GM12878 (cell line): ENCODE measurements at regions not wholly inside any gene's neighbourhood (a gene's known extent, or its start where the extent isn't known, plus 50 kb on each side); places are given as distances from the start of the nearest gene placed in this dataset.
A peak's percentile ranks its signal among the peaks of the same experiment; 100 is the strongest.

Experiments
- ATAC-seq: fragments of 200-7000 bp; cut with Tn5 transposase; 3 replicates; pipeline ENCODE4 v1.9.1; 2020; ENCODE audit warnings: mild to moderate bottlenecking, moderate library complexity
- BruUV-seq: library from RNA; stranded (reverse); fragments of 400-500 nt; replicated peaks from 2 replicates; lab custom pipeline; 2021; lab: Mats Ljungman, UMichigan
- CTCF ChIA-PET: fragments of 300-600 bp; sonication (Branson Sonifier 250); formaldehyde crosslinking; extraction: SDS; loops from one replicate; lab custom pipeline; 2021; ENCODE audit warnings: inconsistent platforms; lab: Yijun Ruan, JAX
- POLR2A ChIA-PET: fragments of 350-600 bp; formaldehyde crosslinking; extraction: SDS; loops from one replicate; lab custom pipeline; 2021; ENCODE audit warnings: inconsistent platforms; lab: Charles Lee
- RAD21 ChIA-PET: fragments of 300-600 bp; sonication (Branson Sonifier 250); formaldehyde crosslinking; loops from one replicate; lab custom pipeline; 2023; ENCODE audit warnings: antibody characterized with exemption; ENCODE audit not compliant: unreplicated experiment; lab: Charles Lee
- SMC1A ChIA-PET: fragments of 300-600 bp; sonication (Branson Sonifier 250); formaldehyde crosslinking; loops from one replicate; lab custom pipeline; 2023; ENCODE audit not compliant: unreplicated experiment, uncharacterized antibody; lab: Charles Lee
- DNase-seq: peaks from one replicate; pipeline ENCODE4 v3.0.0-alpha.2; 2011; ENCODE audit warnings: low read depth, low spot score
- FAIRE-seq: peaks from 3 replicates; lab custom pipeline; 2011; peaks lifted over from hg19 to GRCh38; lab: Jason Lieb, UNC
- H2AFZ ChIP-seq: 2 replicates; pipeline ENCODE4 v1.6.0; 2011; ENCODE audit warnings: low read depth, low read length, control low read depth; ENCODE audit not compliant: control insufficient read depth
- H3K27ac ChIP-seq: 2 replicates; pipeline ENCODE4 v1.5.1; 2011; ENCODE audit warnings: control low read depth; ENCODE audit not compliant: control insufficient read depth, insufficient read depth
- H3K27me3 ChIP-seq, 2 experiments: replicated peaks in 1 of 2; 2 replicates each; pipeline versions ENCODE4 v1.6.0 to v1.6.1; 2011; ENCODE audit warnings: low read length in 1 of 2; ENCODE audit not compliant: control insufficient read depth in 2 of 2, insufficient read depth in 2 of 2
- H3K36me3 ChIP-seq, 2 experiments: 2 replicates each; pipeline ENCODE4 v1.5.1; 2011; ENCODE audit warnings: low read length in 1 of 2; ENCODE audit not compliant: control insufficient read depth in 2 of 2, insufficient read depth in 2 of 2
- H3K4me1 ChIP-seq: 2 replicates; pipeline ENCODE4 v1.6.1; 2011; ENCODE audit warnings: mild to moderate bottlenecking, low read length, moderate library complexity, mixed read lengths; ENCODE audit not compliant: control insufficient read depth, insufficient read depth
- H3K4me2 ChIP-seq: 2 replicates; pipeline ENCODE4 v1.6.0; 2011; ENCODE audit warnings: control low read depth; ENCODE audit not compliant: control insufficient read depth, insufficient read depth
- H3K4me3 ChIP-seq: fragments of 200-600 bp; sonication (generic); 2 replicates; pipeline ENCODE4 v1.5.1; 2016
- H3K79me2 ChIP-seq: 2 replicates; pipeline ENCODE4 v1.6.0; 2011; ENCODE audit warnings: low read length; ENCODE audit not compliant: control insufficient read depth, insufficient read depth
- H3K9ac ChIP-seq: 2 replicates; pipeline ENCODE4 v1.8.0; 2011; ENCODE audit warnings: low read length, control low read depth, mixed read lengths; ENCODE audit not compliant: control insufficient read depth, insufficient read depth
- H3K9me3 ChIP-seq: replicated peaks from 3 replicates; pipeline ENCODE4 v1.5.1; 2011; ENCODE audit warnings: mild to moderate bottlenecking, low read length; ENCODE audit not compliant: control insufficient read depth, insufficient read depth
- H4K20me1 ChIP-seq: 2 replicates; pipeline ENCODE4 v1.6.0; 2011; ENCODE audit not compliant: control insufficient read depth, insufficient read depth
- ATF7 ChIP-seq: fragments of 450-650 bp; IDR thresholded peaks from 2 replicates; pipeline ENCODE4 v1.6.1; 2016; ENCODE audit warnings: low read depth, mild to moderate bottlenecking
- BCL11A ChIP-seq: IDR thresholded peaks from 2 replicates; pipeline ENCODE4 v1.6.1; 2011; ENCODE audit warnings: low read depth, low read length
- BHLHE40 ChIP-seq, 2 experiments: fragments of 450-650 bp in 1 of 2; IDR thresholded peaks; 2 replicates each; pipeline ENCODE4 v1.6.1; 2011 to 2017; ENCODE audit warnings: low read depth in 2 of 2, borderline replicate concordance in 1 of 2, improper control_type of control experiment in 1 of 2, low read length in 1 of 2, mild to moderate bottlenecking in 1 of 2
- BMI1 ChIP-seq: fragments of 450-650 bp; IDR thresholded peaks from 2 replicates; pipeline ENCODE4 v1.6.1; 2016; ENCODE audit warnings: mild to moderate bottlenecking, moderate library complexity, borderline replicate concordance
- CBX5 ChIP-seq: sonication (generic); IDR thresholded peaks from 2 replicates; pipeline ENCODE4 v1.6.1; 2016; ENCODE audit warnings: low read depth, moderate library complexity, mild to moderate bottlenecking, inconsistent platforms
- CEBPB ChIP-seq, 2 experiments: fragments of 150-350 bp in 1 of 2; IDR thresholded peaks; 2 replicates each; pipeline ENCODE4 v1.6.1; 2012 to 2014; ENCODE audit warnings: low read depth in 2 of 2, low read length in 2 of 2, borderline replicate concordance in 1 of 2, inconsistent platforms in 1 of 2
- CREM ChIP-seq: IDR thresholded peaks from 2 replicates; pipeline ENCODE4 v1.6.1; 2014; ENCODE audit warnings: antibody characterized with exemption, low read depth
- EZH2 ChIP-seq: IDR thresholded peaks from 2 replicates; pipeline ENCODE4 v1.6.1; 2012; ENCODE audit warnings: low read depth, mild to moderate bottlenecking, control low read depth, inconsistent platforms, low read length, borderline replicate concordance; ENCODE audit not compliant: control insufficient read depth
- FOXM1 ChIP-seq: IDR thresholded peaks from 2 replicates; pipeline ENCODE4 v1.6.1; 2012; ENCODE audit warnings: low read depth, mild to moderate bottlenecking, inconsistent platforms, low read length, moderate library complexity
- GATAD2B ChIP-seq: fragments of 450-650 bp; conservative IDR thresholded peaks from 2 replicates; pipeline ENCODE4 v1.6.1; 2017; ENCODE audit warnings: low read depth, mild to moderate bottlenecking, moderate library complexity
- IKZF2 ChIP-seq, 2 experiments: fragments of 450-650 bp; IDR thresholded peaks; 2 replicates each; pipeline ENCODE4 v1.6.1; 2017; ENCODE audit warnings: mild to moderate bottlenecking in 2 of 2, moderate library complexity in 2 of 2
- MEF2B ChIP-seq: fragments of 450-650 bp; IDR thresholded peaks from 2 replicates; pipeline ENCODE4 v1.6.1; 2018; ENCODE audit warnings: mild to moderate bottlenecking, moderate library complexity; ENCODE audit not compliant: partially characterized antibody, poor library complexity, severe bottlenecking
- MTA3 ChIP-seq: IDR thresholded peaks from 2 replicates; pipeline ENCODE4 v1.6.1; 2012; ENCODE audit warnings: low read length, inconsistent platforms, borderline replicate concordance
- NBN ChIP-seq: fragments of 450-650 bp; IDR thresholded peaks from 2 replicates; pipeline ENCODE4 v1.6.1; 2016
- NR2C2 ChIP-seq: IDR thresholded peaks from 2 replicates; pipeline ENCODE4 v1.6.1; 2011; ENCODE audit warnings: borderline replicate concordance, low read depth; ENCODE audit not compliant: control insufficient read depth, insufficient read length
- NR2F1 ChIP-seq: fragments of 450-650 bp; conservative IDR thresholded peaks from 2 replicates; pipeline ENCODE4 v1.6.1; 2017; ENCODE audit warnings: mild to moderate bottlenecking
- RUNX3 ChIP-seq: IDR thresholded peaks from 2 replicates; pipeline ENCODE4 v1.6.1; 2012; ENCODE audit warnings: low read length, inconsistent platforms
- SMAD5 ChIP-seq: IDR thresholded peaks from 2 replicates; pipeline ENCODE4 v1.6.1; 2016; ENCODE audit warnings: antibody characterized with exemption, low read depth
- SPI1 ChIP-seq: IDR thresholded peaks from 2 replicates; pipeline ENCODE4 v1.6.1; 2011; ENCODE audit warnings: low read depth, mild to moderate bottlenecking, low read length, moderate library complexity, borderline replicate concordance; ENCODE audit not compliant: insufficient read depth
- TCF3 ChIP-seq: IDR thresholded peaks from 2 replicates; pipeline ENCODE4 v1.6.1; 2012; ENCODE audit warnings: low read depth, mild to moderate bottlenecking, low read length, borderline replicate concordance; ENCODE audit not compliant: insufficient read depth
- ZNF207 ChIP-seq: fragments of 450-650 bp; IDR thresholded peaks from 2 replicates; pipeline ENCODE4 v1.6.1; 2014; ENCODE audit warnings: antibody characterized with exemption, mild to moderate bottlenecking, borderline replicate concordance
- WGBS: methylation state at CpG from one replicate; pipeline ENCODE4 v1.1.6; 2016; ENCODE audit warnings: low lambda C conversion rate; ENCODE audit not compliant: insufficient replicate concordance, insufficient coverage; ENCODE audit errors: missing lambda C conversion rate; 5-methylcytosine and 5-hydroxymethylcytosine counted together
- in situ Hi-C: fragments of 300-500 bp; cut with MboI; formaldehyde crosslinking; loops from 9 replicates; pipeline ENCODE4 v1.14.3; 2018; ENCODE audit warnings: mixed read lengths
- intact Hi-C: fragments of 100-400 bp; cut with micrococcal nuclease; formaldehyde crosslinking; loops from one replicate; pipeline ENCODE4 v1.14.2; 2022; ENCODE audit not compliant: unreplicated experiment
- TF ChIP-seq, protein P1 (sequence below): fragments of 450-650 bp; IDR thresholded peaks from 2 replicates; pipeline ENCODE4 v1.6.1; 2017; ENCODE audit warnings: mild to moderate bottlenecking, low read depth, inconsistent platforms; ENCODE audit not compliant: poor library complexity, severe bottlenecking
- TF ChIP-seq, protein P2 (sequence below): IDR thresholded peaks from 2 replicates; pipeline ENCODE4 v1.6.1; 2012; ENCODE audit warnings: low read length, inconsistent platforms

DNA sequence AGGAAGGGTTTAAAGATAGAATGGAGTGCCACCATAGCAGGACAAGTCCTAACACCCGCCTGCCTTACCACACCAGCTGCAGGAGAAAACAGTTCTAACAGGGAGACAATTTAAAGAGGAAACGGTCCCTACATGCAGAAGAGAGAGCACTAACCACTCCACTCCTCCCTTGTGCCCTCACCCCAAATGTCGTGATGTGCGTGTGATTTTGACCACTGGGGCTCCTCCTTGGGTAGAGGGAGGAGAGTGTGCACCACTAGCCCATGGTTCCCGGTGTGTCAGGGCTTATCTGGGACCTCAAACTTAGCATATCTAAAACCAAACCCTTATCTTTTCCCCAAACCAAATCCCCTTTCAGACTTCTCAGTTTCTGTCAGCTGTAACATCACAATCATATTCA is 105.5 kb upstream of the CCDC68 start:
- intact Hi-C loops = loop anchor here (5.0 kb wide), 1 partner anchor 258 kb away; no protein-coding TSS in a partner anchor
- Histone ChIP-seq H3K4me3 (no peak overlapping the region), H3K27me3 (no peaks in the 10 kb centered on the region), H3K4me1 (peaks cover 31% of the 10 kb centered on the region), H3K36me3 (no peaks in the 10 kb centered on the region), H3K27ac (peak overlapping the region; percentile 48), H3K4me2 (peak overlapping the region; percentile 54; the same call in 1 of the 2 replicates), H3K79me2 (no peaks in the 10 kb centered on the region), H3K9ac (no peak overlapping the region), H3K9me3 (no peaks in the 10 kb centered on the region; the same call in 2 of the 3 replicates), H2AFZ (peak overlapping the region; percentile 51; the same call in 1 of the 2 replicates), H4K20me1 (no peaks in the 10 kb centered on the region)
- FAIRE-seq (peak; percentile 41), ATAC-seq (peak; percentile 77), DNase-seq (peak; percentile 35)
- 2% methylated on average over 5 of the region's 5 CpGs for WGBS
- SMC1A ChIA-PET = interaction anchor here (0.6 to 1.2 kb wide), 4 partner anchors 9 to 21 kb away, joined by 3 to 5 read pairs (median 4); no protein-coding TSS in a partner anchor
- CTCF ChIA-PET = no interaction called here
- no TSS peak for BruUV-seq
- in situ Hi-C loops = no loop called here
- POLR2A ChIA-PET = no interaction called here
- RAD21 ChIA-PET = no interaction called here
- peak in 1 of 2 experiments; percentile 40; a peak in 1 of 4 replicates for TF ChIP-seq CEBPB (IDR thresholded peaks at IDR 0.05; ENCODE audit: borderline replicate concordance in 1 of 2, low read depth in 2 of 2, low read length in 2 of 2)
- peak; percentile 85 for TF ChIP-seq FOXM1
- 0 out of 2 replicates have a peak, but pooled peaks have one; percentile 20 for TF ChIP-seq CBX5
- TF ChIP-seq MTA3 = peak; percentile 32; the same call in 1 of the 2 replicates
- TF ChIP-seq NR2C2 = no peak
- peak; percentile 38; the same call in 1 of the 2 replicates for TF ChIP-seq CREM
- peak; percentile 45 to 55; a peak in 2 of 4 replicates for TF ChIP-seq BHLHE40 (IDR thresholded peaks at IDR 0.05; ENCODE audit: borderline replicate concordance in 1 of 2, low read depth in 2 of 2, low read length in 1 of 2)
- TF ChIP-seq NBN = 0 out of 2 replicates have a peak, but pooled peaks have one; percentile 35
- no peak for TF ChIP-seq EZH2
- no peak for TF ChIP-seq GATAD2B
- TF ChIP-seq NR2F1 = peak; percentile 49; the same call in 1 of the 2 replicates
- no peak for TF ChIP-seq ZNF207
- TF ChIP-seq BMI1 = peak; percentile 46; the same call in 1 of the 2 replicates
- TF ChIP-seq, protein P1, sequence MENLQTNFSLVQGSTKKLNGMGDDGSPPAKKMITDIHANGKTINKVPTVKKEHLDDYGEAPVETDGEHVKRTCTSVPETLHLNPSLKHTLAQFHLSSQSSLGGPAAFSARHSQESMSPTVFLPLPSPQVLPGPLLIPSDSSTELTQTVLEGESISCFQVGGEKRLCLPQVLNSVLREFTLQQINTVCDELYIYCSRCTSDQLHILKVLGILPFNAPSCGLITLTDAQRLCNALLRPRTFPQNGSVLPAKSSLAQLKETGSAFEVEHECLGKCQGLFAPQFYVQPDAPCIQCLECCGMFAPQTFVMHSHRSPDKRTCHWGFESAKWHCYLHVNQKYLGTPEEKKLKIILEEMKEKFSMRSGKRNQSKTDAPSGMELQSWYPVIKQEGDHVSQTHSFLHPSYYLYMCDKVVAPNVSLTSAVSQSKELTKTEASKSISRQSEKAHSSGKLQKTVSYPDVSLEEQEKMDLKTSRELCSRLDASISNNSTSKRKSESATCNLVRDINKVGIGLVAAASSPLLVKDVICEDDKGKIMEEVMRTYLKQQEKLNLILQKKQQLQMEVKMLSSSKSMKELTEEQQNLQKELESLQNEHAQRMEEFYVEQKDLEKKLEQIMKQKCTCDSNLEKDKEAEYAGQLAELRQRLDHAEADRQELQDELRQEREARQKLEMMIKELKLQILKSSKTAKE = peak; percentile 29
- peak; percentile 93 for TF ChIP-seq BCL11A
- peak; percentile 90 for TF ChIP-seq RUNX3
- peak; percentile 75 to 76; a peak in 2 of 4 replicates for TF ChIP-seq IKZF2 (IDR thresholded peaks at IDR 0.05)
- TF ChIP-seq ATF7 = 0 out of 2 replicates have a peak, but pooled peaks have one; percentile 27
- TF ChIP-seq SPI1 = peak; percentile 84
- TF ChIP-seq MEF2B = peak; percentile 50
- peak; percentile 79; the same call in 1 of the 2 replicates for TF ChIP-seq TCF3
- TF ChIP-seq, protein P2, sequence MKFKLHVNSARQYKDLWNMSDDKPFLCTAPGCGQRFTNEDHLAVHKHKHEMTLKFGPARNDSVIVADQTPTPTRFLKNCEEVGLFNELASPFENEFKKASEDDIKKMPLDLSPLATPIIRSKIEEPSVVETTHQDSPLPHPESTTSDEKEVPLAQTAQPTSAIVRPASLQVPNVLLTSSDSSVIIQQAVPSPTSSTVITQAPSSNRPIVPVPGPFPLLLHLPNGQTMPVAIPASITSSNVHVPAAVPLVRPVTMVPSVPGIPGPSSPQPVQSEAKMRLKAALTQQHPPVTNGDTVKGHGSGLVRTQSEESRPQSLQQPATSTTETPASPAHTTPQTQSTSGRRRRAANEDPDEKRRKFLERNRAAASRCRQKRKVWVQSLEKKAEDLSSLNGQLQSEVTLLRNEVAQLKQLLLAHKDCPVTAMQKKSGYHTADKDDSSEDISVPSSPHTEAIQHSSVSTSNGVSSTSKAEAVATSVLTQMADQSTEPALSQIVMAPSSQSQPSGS = peak; percentile 55; the same call in 1 of the 2 replicates
- no peak for TF ChIP-seq SMAD5
